ENCODE measurements at regions not wholly inside any gene's neighbourhood (a gene's known extent, or its start where the extent isn't known, plus 50 kb on each side); places are given as distances from the start of the nearest gene placed in this dataset.

DNA sequence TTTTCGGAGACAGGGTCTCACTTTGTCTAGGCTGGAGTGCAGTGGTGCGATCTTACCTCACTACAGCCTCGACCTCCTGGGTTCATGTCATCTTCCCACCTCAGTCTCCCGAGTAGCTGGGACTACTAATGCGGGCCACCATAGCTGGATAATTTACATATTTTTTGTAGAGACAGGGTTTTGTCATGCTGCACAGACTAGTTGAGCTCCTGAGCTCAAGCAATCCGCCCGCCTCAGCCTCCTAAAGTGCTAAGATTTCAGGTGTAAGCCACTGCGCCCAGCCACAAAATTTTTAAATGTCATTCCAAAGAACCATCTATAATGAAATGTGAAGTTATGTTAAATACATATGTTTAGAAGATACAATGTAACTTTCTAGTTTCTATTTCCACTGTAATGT is 4747.7 kb upstream of the OR11H1 start:
- TF ChIP-seq, protein P1, sequence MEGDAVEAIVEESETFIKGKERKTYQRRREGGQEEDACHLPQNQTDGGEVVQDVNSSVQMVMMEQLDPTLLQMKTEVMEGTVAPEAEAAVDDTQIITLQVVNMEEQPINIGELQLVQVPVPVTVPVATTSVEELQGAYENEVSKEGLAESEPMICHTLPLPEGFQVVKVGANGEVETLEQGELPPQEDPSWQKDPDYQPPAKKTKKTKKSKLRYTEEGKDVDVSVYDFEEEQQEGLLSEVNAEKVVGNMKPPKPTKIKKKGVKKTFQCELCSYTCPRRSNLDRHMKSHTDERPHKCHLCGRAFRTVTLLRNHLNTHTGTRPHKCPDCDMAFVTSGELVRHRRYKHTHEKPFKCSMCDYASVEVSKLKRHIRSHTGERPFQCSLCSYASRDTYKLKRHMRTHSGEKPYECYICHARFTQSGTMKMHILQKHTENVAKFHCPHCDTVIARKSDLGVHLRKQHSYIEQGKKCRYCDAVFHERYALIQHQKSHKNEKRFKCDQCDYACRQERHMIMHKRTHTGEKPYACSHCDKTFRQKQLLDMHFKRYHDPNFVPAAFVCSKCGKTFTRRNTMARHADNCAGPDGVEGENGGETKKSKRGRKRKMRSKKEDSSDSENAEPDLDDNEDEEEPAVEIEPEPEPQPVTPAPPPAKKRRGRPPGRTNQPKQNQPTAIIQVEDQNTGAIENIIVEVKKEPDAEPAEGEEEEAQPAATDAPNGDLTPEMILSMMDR (conservative IDR thresholded peaks at IDR 0.05 in 1 of 2, IDR thresholded peaks at IDR 0.05 in 1 of 2; ENCODE audit: extremely low read depth in 1 of 2, insufficient read depth in 1 of 2, low read depth in 1 of 2, low read length in 2 of 2), result no peak
- no peak for TF ChIP-seq EZH2 (IDR thresholded peaks at IDR 0.05; ENCODE audit: borderline replicate concordance, low read length)

Measured in mammary epithelial cell (primary cell).